BLaER1 treated with 17β-estradiol and CSF1 and Interleukin-3, amounts not matched to agents 10 nM and 100 nM (cell line): ENCODE measurements at regions not wholly inside any gene's neighbourhood (a gene's known extent, or its start where the extent isn't known, plus 50 kb on each side); places are given as distances from the start of the nearest gene placed in this dataset.

Source experiments
- H3K27ac ChIP-seq, 11 experiments: shearing (Covaris generic); formaldehyde crosslinking; 2 replicates each; pipeline ENCODE4 v1.8.1; 2022
- H3K27me3 ChIP-seq, 11 experiments: shearing (Covaris generic); formaldehyde crosslinking; 2 replicates each; pipeline ENCODE4 v1.8.1; 2022
- H3K36me3 ChIP-seq, 11 experiments: shearing (Covaris generic); formaldehyde crosslinking; 2 replicates each; pipeline ENCODE4 v1.8.1; 2022
- H3K4me1 ChIP-seq, 10 experiments: shearing (Covaris generic); formaldehyde crosslinking; 2 replicates each; pipeline ENCODE4 v1.8.1; 2022
- H3K4me2 ChIP-seq, 11 experiments: shearing (Covaris generic); formaldehyde crosslinking; 2 replicates each; pipeline ENCODE4 v1.8.1; 2022
- H3K4me3 ChIP-seq, 10 experiments: shearing (Covaris generic); formaldehyde crosslinking; 2 replicates each; pipeline ENCODE4 v1.8.1; 2022
- H3K9ac ChIP-seq, 11 experiments: shearing (Covaris generic); formaldehyde crosslinking; 2 replicates each; pipeline ENCODE4 v1.8.1; 2022
- H3K9me3 ChIP-seq, 11 experiments: shearing (Covaris generic); formaldehyde crosslinking; replicated peaks in 1 of 11; 2 replicates each; pipeline ENCODE4 v1.8.1; 2022
- H4K20me1 ChIP-seq, 11 experiments: shearing (Covaris generic); formaldehyde crosslinking; 2 replicates each; pipeline ENCODE4 v1.8.1; 2022
- Cebpa-rat ChIP-seq, 11 experiments: shearing (Covaris generic); IDR thresholded peaks; 2 replicates each; pipeline ENCODE4 v1.8.1; 2022

GRCh38 chr10:131810805-131811629 lies 89.8 kb upstream of the PPP2R2D start:
- TF ChIP-seq Cebpa-rat (IDR thresholded peaks at IDR 0.05) = no peak
- Histone ChIP-seq H3K4me3 (no peak overlapping the region), H4K20me1 (peaks cover 0 to 9% (median 0%) of the 10 kb centered on the region in 11 experiments; a peak in 2 of 22 replicates), H3K36me3 (no peaks in the 10 kb centered on the region), H3K27ac (no peak overlapping the region), H3K4me2 (no peak overlapping the region), H3K9ac (no peak overlapping the region), H3K27me3 (no peaks in the 10 kb centered on the region), H3K9me3 (no peaks in the 10 kb centered on the region), H3K4me1 (peaks cover 0 to 22% (median 16%) of the 10 kb centered on the region in 10 experiments; a peak in 14 of 20 replicates)

GRCh38 chr10:131811630-131812403 lies 89.0 kb upstream of the PPP2R2D start:
- Histone ChIP-seq H3K4me3 (no peak overlapping the region), H3K27me3 (no peaks in the 10 kb centered on the region), H4K20me1 (peaks cover 0 to 7% (median 0%) of the 10 kb centered on the region in 11 experiments; a peak in 2 of 22 replicates), H3K9ac (no peak overlapping the region), H3K4me2 (no peak overlapping the region), H3K9me3 (no peaks in the 10 kb centered on the region), H3K4me1 (peaks cover 0 to 22% (median 19%) of the 10 kb centered on the region in 10 experiments; a peak in 14 of 20 replicates), H3K36me3 (no peaks in the 10 kb centered on the region), H3K27ac (no peak overlapping the region)
- no peak for TF ChIP-seq Cebpa-rat (IDR thresholded peaks at IDR 0.05)

GRCh38 chr10:131812736-131813604 lies 87.8 kb upstream of the PPP2R2D start:
- no peak overlapping the region for H3K9ac ChIP-seq
- no peaks in the 10 kb centered on the region for H3K36me3 ChIP-seq
- H3K27ac ChIP-seq = no peak overlapping the region
- H4K20me1 ChIP-seq = peaks cover 0 to 4% (median 0%) of the 10 kb centered on the region in 11 experiments; a peak in 2 of 22 replicates
- no peaks in the 10 kb centered on the region for H3K9me3 ChIP-seq
- H3K27me3 ChIP-seq = no peaks in the 10 kb centered on the region
- no peak overlapping the region for H3K4me2 ChIP-seq
- TF ChIP-seq Cebpa-rat (IDR thresholded peaks at IDR 0.05) = no peak
- peaks cover 0 to 32% (median 27%) of the 10 kb centered on the region in 10 experiments; a peak in 14 of 20 replicates for H3K4me1 ChIP-seq
- H3K4me3 ChIP-seq = no peak overlapping the region

- Histone ChIP-seq H3K4me1 (peaks cover 0 to 40% (median 31%) of the 10 kb centered on the region in 10 experiments; a peak in 14 of 20 replicates), H3K9ac (no peak overlapping the region), H3K27ac (no peak overlapping the region), H3K27me3 (no peaks in the 10 kb centered on the region), H3K9me3 (no peaks in the 10 kb centered on the region), H4K20me1 (peaks cover 0 to 4% (median 0%) of the 10 kb centered on the region in 11 experiments; a peak in 2 of 22 replicates), H3K4me3 (no peak overlapping the region), H3K36me3 (no peaks in the 10 kb centered on the region), H3K4me2 (peak overlapping the region in 8 of 11 experiments; percentile 33 to 73 (median 57); a peak in 13 of 22 replicates)
- no peak for TF ChIP-seq Cebpa-rat (IDR thresholded peaks at IDR 0.05)
Observed at GRCh38 chr10:131814567-131815265, 86.1 kb upstream of the PPP2R2D start.

- Histone ChIP-seq H3K9ac (0 out of 22 replicates have a peak overlapping the region, but pooled peaks of 1 of the 11 experiments have one; percentile 7), H3K4me3 (no peak overlapping the region), H3K27me3 (no peaks in the 10 kb centered on the region), H3K4me2 (peak overlapping the region in 8 of 11 experiments; percentile 33 to 73 (median 57); a peak in 15 of 22 replicates), H3K27ac (no peak overlapping the region), H3K4me1 (peaks cover 0 to 41% (median 31%) of the 10 kb centered on the region in 10 experiments; a peak in 14 of 20 replicates), H3K36me3 (no peaks in the 10 kb centered on the region), H4K20me1 (peaks cover 0 to 4% (median 0%) of the 10 kb centered on the region in 11 experiments; a peak in 2 of 22 replicates), H3K9me3 (no peaks in the 10 kb centered on the region)
- TF ChIP-seq Cebpa-rat (IDR thresholded peaks at IDR 0.05) = no peak
Observed at GRCh38 chr10:131815266-131816156, 85.3 kb upstream of the PPP2R2D start.

GRCh38 chr10:131816157-131816775 lies 84.5 kb upstream of the PPP2R2D start:
- no peak for TF ChIP-seq Cebpa-rat (IDR thresholded peaks at IDR 0.05)
- peaks cover 0 to 1% (median 0%) of the 10 kb centered on the region in 11 experiments; a peak in 2 of 22 replicates for H4K20me1 ChIP-seq
- H3K4me1 ChIP-seq = peaks cover 0 to 41% (median 31%) of the 10 kb centered on the region in 10 experiments; a peak in 14 of 20 replicates
- no peak overlapping the region for H3K9ac ChIP-seq
- H3K4me2 ChIP-seq = peak overlapping the region in 8 of 11 experiments; percentile 33 to 73 (median 57); a peak in 13 of 22 replicates
- no peaks in the 10 kb centered on the region for H3K36me3 ChIP-seq
- no peak overlapping the region for H3K4me3 ChIP-seq
- no peak overlapping the region for H3K27ac ChIP-seq
- no peaks in the 10 kb centered on the region for H3K9me3 ChIP-seq
- no peaks in the 10 kb centered on the region for H3K27me3 ChIP-seq
